OCI-LY7 (cell line): ENCODE measurements at regions not wholly inside any gene's neighbourhood (a gene's known extent, or its start where the extent isn't known, plus 50 kb on each side); places are given as distances from the start of the nearest gene placed in this dataset.
"Not testable (repeated sequence)": the region's sequence is repeated elsewhere in the genome, so short reads cannot be mapped to it uniquely, and the experiment has no call there.

Experiments used
- BruUV-seq: library from RNA; stranded (reverse); fragments of 400-500 nt; replicated peaks from 2 replicates; lab custom pipeline; 2021; lab: Mats Ljungman, UMichigan
- CTCF ChIA-PET: fragments of 300-600 bp; sonication (Branson Sonifier 250); formaldehyde crosslinking; loops from one replicate; lab custom pipeline; 2022; ENCODE audit warnings: antibody characterized with exemption; ENCODE audit not compliant: unreplicated experiment; lab: Charles Lee
- POLR2A ChIA-PET: fragments of 300-600 bp; sonication (Branson Sonifier 250); formaldehyde crosslinking; loops from one replicate; lab custom pipeline; 2022; ENCODE audit warnings: antibody characterized with exemption; lab: Charles Lee
- DNase-seq: peaks from one replicate; pipeline ENCODE4 v3.0.0-alpha.2; 2015; ENCODE audit warnings: low spot score
- H2AFZ ChIP-seq: fragments of 200-600 bp; sonication (generic), shearing (Covaris generic); 2 replicates; pipeline ENCODE4 v1.6.1; 2014; ENCODE audit warnings: mild to moderate bottlenecking, antibody characterized with exemption, low read length, moderate library complexity
- H3K27ac ChIP-seq: fragments of 200-600 bp; sonication (generic); 2 replicates; pipeline ENCODE4 v1.5.1; 2014; ENCODE audit warnings: mixed run types, low read depth, mild to moderate bottlenecking, moderate library complexity, low read length, inconsistent platforms; ENCODE audit not compliant: poor library complexity, severe bottlenecking
- H3K36me3 ChIP-seq: fragments of 200-600 bp; sonication (generic); 2 replicates; pipeline ENCODE4 v1.6.1; 2014; ENCODE audit warnings: mild to moderate bottlenecking, antibody characterized with exemption, low read length, moderate library complexity, mixed read lengths; ENCODE audit not compliant: insufficient read depth
- H3K4me1 ChIP-seq: fragments of 200-600 bp; sonication (generic); 2 replicates; pipeline ENCODE4 v1.5.1; 2014; ENCODE audit warnings: mild to moderate bottlenecking, low read length; ENCODE audit not compliant: insufficient read depth, poor library complexity, severe bottlenecking
- H3K4me2 ChIP-seq: fragments of 200-600 bp; sonication (generic); 2 replicates; pipeline ENCODE4 v1.6.1; 2014; ENCODE audit warnings: mild to moderate bottlenecking, low read length
- H3K4me3 ChIP-seq: fragments of 200-600 bp; sonication (generic); 2 replicates; pipeline ENCODE4 v1.5.1; 2014; ENCODE audit warnings: mild to moderate bottlenecking, low read depth, low read length; ENCODE audit not compliant: poor library complexity, severe bottlenecking
- H3K79me2 ChIP-seq: fragments of 200-600 bp; sonication (generic); 2 replicates; pipeline ENCODE4 v1.6.1; 2016; ENCODE audit warnings: low read depth, mild to moderate bottlenecking, low read length, moderate library complexity, mixed read lengths; ENCODE audit not compliant: insufficient read depth
- H3K9me2 ChIP-seq: fragments of 200-600 bp; sonication (generic); 2 replicates; pipeline ENCODE4 v1.6.1; 2016; ENCODE audit warnings: mild to moderate bottlenecking, low read length, mixed read lengths; ENCODE audit not compliant: insufficient read depth
- H3K9me3 ChIP-seq: fragments of 200-600 bp; sonication (generic); 2 replicates; pipeline ENCODE4 v1.6.1; 2014; ENCODE audit warnings: mild to moderate bottlenecking, mixed run types, low read length, mixed read lengths
- H4K20me1 ChIP-seq: fragments of 200-600 bp; sonication (generic); 2 replicates; pipeline ENCODE4 v1.6.1; 2014; ENCODE audit warnings: mild to moderate bottlenecking, antibody characterized with exemption, low read length, moderate library complexity, mixed read lengths; ENCODE audit not compliant: insufficient read depth
- CTCF ChIP-seq: fragments of 200-600 bp; sonication (generic); conservative IDR thresholded peaks from 2 replicates; pipeline ENCODE4 v1.5.1; 2014; ENCODE audit warnings: mild to moderate bottlenecking, antibody characterized with exemption, low read length, moderate library complexity, mixed read lengths
- EZH2phosphoT487 ChIP-seq: fragments of 200-600 bp; sonication (generic); IDR thresholded peaks from 2 replicates; pipeline ENCODE4 v1.6.1; 2018; ENCODE audit warnings: low read depth, borderline replicate concordance, mild to moderate bottlenecking, mixed run types, antibody characterized with exemption, low read length, moderate library complexity, mixed read lengths
- intact Hi-C: fragments of 100-400 bp; cut with micrococcal nuclease; formaldehyde crosslinking; loops from one replicate; pipeline ENCODE4 v1.10.0; 2022; ENCODE audit not compliant: unreplicated experiment

GRCh38 chr18:70394672-70395071 lies 105.8 kb downstream of the SOCS6 start:
- no peak for DNase-seq
- intact Hi-C loops = no loop called here
- ChIA-PET POLR2A (no interaction called here), CTCF (no interaction called here)
- Histone ChIP-seq H2AFZ (no peak overlapping the region), H3K27ac (no peak overlapping the region), H4K20me1 (no peaks in the 10 kb centered on the region), H3K36me3 (no peaks in the 10 kb centered on the region), H3K4me2 (no peak overlapping the region), H3K9me2 (no peaks in the 10 kb centered on the region), H3K4me1 (no peaks in the 10 kb centered on the region), H3K79me2 (no peaks in the 10 kb centered on the region), H3K9me3 (no peaks in the 10 kb centered on the region), H3K4me3 (no peak overlapping the region)
- TF ChIP-seq CTCF (no peak), EZH2phosphoT487 (no peak)
- no TSS peak for BruUV-seq

- intact Hi-C loops = no loop called here
- no peaks in the 10 kb centered on the region for H3K4me1 ChIP-seq
- H2AFZ ChIP-seq = no peak overlapping the region
- H4K20me1 ChIP-seq = no peaks in the 10 kb centered on the region
- DNase-seq = no peak
- H3K9me3 ChIP-seq = no peaks in the 10 kb centered on the region
- no peaks in the 10 kb centered on the region for H3K36me3 ChIP-seq
- H3K4me2 ChIP-seq = no peak overlapping the region
- no peak overlapping the region for H3K27ac ChIP-seq
- no peaks in the 10 kb centered on the region for H3K9me2 ChIP-seq
- TF ChIP-seq EZH2phosphoT487 (no peak), CTCF (no peak)
- CTCF ChIA-PET = no interaction called here
- POLR2A ChIA-PET = no interaction called here
- H3K4me3 ChIP-seq = no peak overlapping the region
- H3K79me2 ChIP-seq = no peaks in the 10 kb centered on the region
- BruUV-seq = no TSS peak
Measured at GRCh38 chr18:70390371-70391090, 101.7 kb downstream of the SOCS6 start.

GRCh38 chr18:70389036-70389435 lies 100.2 kb downstream of the SOCS6 start:
- H4K20me1 ChIP-seq, POLR2A ChIA-PET, H2AFZ ChIP-seq, H3K9me2 ChIP-seq, H3K79me2 ChIP-seq, H3K4me2 ChIP-seq, BruUV-seq, H3K9me3 ChIP-seq, DNase-seq, CTCF ChIA-PET, H3K36me3 ChIP-seq, H3K4me3 ChIP-seq, intact Hi-C loops, H3K4me1 ChIP-seq, H3K27ac ChIP-seq: not testable (repeated sequence)
